BE2C (cell line): ENCODE measurements at regions not wholly inside any gene's neighbourhood (a gene's known extent, or its start where the extent isn't known, plus 50 kb on each side); places are given as distances from the start of the nearest gene placed in this dataset.

ENCODE experiments used
- DNase-seq: peaks from one replicate; pipeline ENCODE4 v3.0.0-alpha.2; 2020
- H3K27me3 ChIP-seq: fragments of 250-450 bp; sonication (Bioruptor Pico); 2 replicates; pipeline ENCODE4 v1.5.1; 2020; ENCODE audit warnings: mild to moderate bottlenecking
- H3K36me3 ChIP-seq: fragments of 250-450 bp; sonication (Bioruptor Pico); 2 replicates; pipeline ENCODE4 v1.5.1; 2020; ENCODE audit warnings: mild to moderate bottlenecking
- H3K4me1 ChIP-seq: fragments of 250-450 bp; sonication (Bioruptor Pico); 2 replicates; pipeline ENCODE4 v1.5.1; 2020
- H3K4me3 ChIP-seq: 2 replicates; pipeline ENCODE4 v1.5.1; 2011; ENCODE audit warnings: low read depth, low read length
- H3K9me3 ChIP-seq: fragments of 250-450 bp; sonication (Bioruptor Pico); 2 replicates; pipeline ENCODE4 v1.5.1; 2020
- CTCF ChIP-seq: IDR thresholded peaks from 2 replicates; pipeline ENCODE4 v1.5.1; 2012; ENCODE audit warnings: mild to moderate bottlenecking, low read depth, low read length

- Histone ChIP-seq H3K4me3 (no peak overlapping the region), H3K9me3 (no peaks in the 10 kb centered on the region), H3K4me1 (no peaks in the 10 kb centered on the region), H3K36me3 (no peaks in the 10 kb centered on the region), H3K27me3 (no peaks in the 10 kb centered on the region)
- no peak for TF ChIP-seq CTCF
- DNase-seq, result no peak
These were observed 1644.4 kb downstream of the FAM181B start for GRCh38 chr11:81089242-81089641.

GRCh38 chr11:81080476-81080875 is 1639.6 kb upstream of the TENM4 start:
- TF ChIP-seq CTCF, result no peak
- no peak for DNase-seq
- Histone ChIP-seq H3K36me3 (no peaks in the 10 kb centered on the region), H3K4me1 (no peaks in the 10 kb centered on the region), H3K4me3 (no peak overlapping the region), H3K27me3 (no peaks in the 10 kb centered on the region), H3K9me3 (no peaks in the 10 kb centered on the region)

- H3K36me3 ChIP-seq, result no peaks in the 10 kb centered on the region
- no peaks in the 10 kb centered on the region for H3K27me3 ChIP-seq
- no peak overlapping the region for H3K4me3 ChIP-seq
- TF ChIP-seq CTCF, result no peak
- no peaks in the 10 kb centered on the region for H3K9me3 ChIP-seq
- no peaks in the 10 kb centered on the region for H3K4me1 ChIP-seq
- no peak for DNase-seq
These were observed 1631.4 kb upstream of the TENM4 start for GRCh38 chr11:81072273-81072672.

GRCh38 chr11:81071606-81072005 is 1630.8 kb upstream of the TENM4 start:
- no peak for TF ChIP-seq CTCF
- no peak for DNase-seq
- H3K4me3 ChIP-seq, result no peak overlapping the region
- H3K27me3 ChIP-seq, result no peaks in the 10 kb centered on the region
- H3K36me3 ChIP-seq, result no peaks in the 10 kb centered on the region
- no peaks in the 10 kb centered on the region for H3K4me1 ChIP-seq
- no peaks in the 10 kb centered on the region for H3K9me3 ChIP-seq

- Histone ChIP-seq H3K9me3 (no peaks in the 10 kb centered on the region), H3K36me3 (no peaks in the 10 kb centered on the region), H3K4me3 (no peak overlapping the region), H3K4me1 (no peaks in the 10 kb centered on the region), H3K27me3 (no peaks in the 10 kb centered on the region)
- TF ChIP-seq CTCF, result no peak
- DNase-seq, result no peak
These were observed 1630.1 kb upstream of the TENM4 start for GRCh38 chr11:81070948-81071347.

GRCh38 chr11:81059356-81059755 is 1618.5 kb upstream of the TENM4 start:
- Histone ChIP-seq H3K4me3 (no peak overlapping the region), H3K4me1 (no peaks in the 10 kb centered on the region), H3K27me3 (no peaks in the 10 kb centered on the region), H3K9me3 (no peaks in the 10 kb centered on the region), H3K36me3 (no peaks in the 10 kb centered on the region)
- TF ChIP-seq CTCF, result no peak
- no peak for DNase-seq
